HepG2 (cell line): ENCODE measurements at regions not wholly inside any gene's neighbourhood (a gene's known extent, or its start where the extent isn't known, plus 50 kb on each side); places are given as distances from the start of the nearest gene placed in this dataset.

Experiments used
- ATAD3A ChIP-seq: sonication (generic); formaldehyde crosslinking; IDR thresholded peaks from 2 replicates; pipeline ENCODE4 v1.4.0; 2020; ENCODE audit warnings: missing genetic modification reagents
- CC2D1A ChIP-seq: sonication (generic); formaldehyde crosslinking; IDR thresholded peaks from 2 replicates; pipeline ENCODE4 v1.8.1; 2023; ENCODE audit warnings: mild to moderate bottlenecking, missing genetic modification reagents
- CCDC6 ChIP-seq: sonication (generic); formaldehyde crosslinking; IDR thresholded peaks from 2 replicates; pipeline ENCODE4 v1.8.1; 2022; ENCODE audit warnings: mild to moderate bottlenecking, missing genetic modification reagents, moderate library complexity
- CENPT ChIP-seq: sonication (generic); formaldehyde crosslinking; IDR thresholded peaks from 2 replicates; pipeline ENCODE4 v1.8.0; 2022; ENCODE audit warnings: low read depth, mild to moderate bottlenecking, moderate library complexity, missing genetic modification reagents
- DNMT3B ChIP-seq: conservative IDR thresholded peaks from 2 replicates; pipeline ENCODE4 v1.6.1; 2016; ENCODE audit warnings: missing biosample characterization, control low read depth
- ELF4 ChIP-seq: sonication (generic); formaldehyde crosslinking; IDR thresholded peaks from 2 replicates; pipeline ENCODE4 v1.5.0; 2020; ENCODE audit warnings: missing genetic modification reagents, mild to moderate bottlenecking, moderate library complexity, borderline replicate concordance
- IKZF1 ChIP-seq: fragments of 450-650 bp; IDR thresholded peaks from 2 replicates; pipeline ENCODE4 v1.7.1; 2016
- KDM2A ChIP-seq: sonication (generic); formaldehyde crosslinking; IDR thresholded peaks from 2 replicates; pipeline ENCODE4 v1.4.0; 2020; ENCODE audit warnings: low read depth, missing genetic modification reagents, borderline replicate concordance
- MAZ ChIP-seq, 2 experiments: sonication (generic) in 1 of 2; formaldehyde crosslinking in 1 of 2; IDR thresholded peaks; 2 replicates each; pipeline versions ENCODE4 v1.5.0 to v1.6.1; 2012 to 2020; ENCODE audit warnings: low read depth in 2 of 2, mild to moderate bottlenecking in 2 of 2, borderline replicate concordance in 1 of 2, improper control_type of control experiment in 1 of 2, low read length in 1 of 2, missing genetic modification reagents in 1 of 2, moderate library complexity in 1 of 2
- MED1 ChIP-seq: sonication (generic); formaldehyde crosslinking; IDR thresholded peaks from 2 replicates; pipeline ENCODE4 v1.4.0; 2020; ENCODE audit warnings: missing genetic modification reagents
- NFE2L2 ChIP-seq: fragments of 150-350 bp; IDR thresholded peaks from 2 replicates; pipeline ENCODE4 v1.6.1; 2014; ENCODE audit warnings: low read length
- NFKB2 ChIP-seq: sonication (generic); formaldehyde crosslinking; IDR thresholded peaks from 2 replicates; pipeline ENCODE4 v1.4.0; 2020; ENCODE audit warnings: missing genetic modification reagents, borderline replicate concordance
- NR2C2 ChIP-seq: sonication (generic); formaldehyde crosslinking; IDR thresholded peaks from 2 replicates; pipeline ENCODE4 v1.4.0; 2020; ENCODE audit warnings: missing genetic modification reagents, mild to moderate bottlenecking, moderate library complexity, borderline replicate concordance
- RAD21 ChIP-seq: fragments of 450-650 bp; formaldehyde crosslinking; IDR thresholded peaks from 2 replicates; pipeline ENCODE4 v1.5.0; 2020; ENCODE audit warnings: mild to moderate bottlenecking
- SETDB1 ChIP-seq: sonication (generic); formaldehyde crosslinking; IDR thresholded peaks from 2 replicates; pipeline ENCODE4 v1.5.1; 2020; ENCODE audit warnings: missing genetic modification reagents, mild to moderate bottlenecking, borderline replicate concordance
- STAG1 ChIP-seq: sonication (generic); formaldehyde crosslinking; IDR thresholded peaks from 2 replicates; pipeline ENCODE4 v1.4.0; 2020; ENCODE audit warnings: missing genetic modification reagents
- ZFX ChIP-seq: sonication (generic); formaldehyde crosslinking; IDR thresholded peaks from 2 replicates; pipeline ENCODE4 v1.4.0; 2020; ENCODE audit warnings: mild to moderate bottlenecking, low read depth, missing genetic modification reagents, moderate library complexity
- ZFY ChIP-seq: sonication (generic); formaldehyde crosslinking; IDR thresholded peaks from 2 replicates; pipeline ENCODE4 v1.4.0; 2020; ENCODE audit warnings: missing genetic modification reagents
- ZKSCAN1 ChIP-seq: fragments of 150-350 bp; IDR thresholded peaks from 2 replicates; pipeline ENCODE4 v1.6.1; 2014; ENCODE audit warnings: low read length
- ZMYM3 ChIP-seq: sonication (generic); formaldehyde crosslinking; IDR thresholded peaks from 2 replicates; pipeline ENCODE4 v1.5.1; 2020; ENCODE audit warnings: mild to moderate bottlenecking, missing genetic modification reagents
- ZNF124 ChIP-seq: sonication (generic); formaldehyde crosslinking; IDR thresholded peaks from 2 replicates; pipeline ENCODE4 v1.4.0; 2020; ENCODE audit warnings: missing genetic modification reagents
- ZNF3 ChIP-seq: IDR thresholded peaks from 2 replicates; pipeline ENCODE4 v1.7.0; 2017; ENCODE audit warnings: inconsistent platforms
- ZNF331 ChIP-seq: sonication (generic); formaldehyde crosslinking; IDR thresholded peaks from 2 replicates; pipeline ENCODE4 v1.4.0; 2020; ENCODE audit warnings: missing genetic modification reagents
- ZNF501 ChIP-seq: sonication (generic); formaldehyde crosslinking; IDR thresholded peaks from 2 replicates; pipeline ENCODE4 v1.5.1; 2020; ENCODE audit warnings: mild to moderate bottlenecking, moderate library complexity, missing genetic modification reagents
- ZNF878 ChIP-seq: sonication (generic); formaldehyde crosslinking; IDR thresholded peaks from 2 replicates; pipeline ENCODE4 v1.8.1; 2023; ENCODE audit warnings: mild to moderate bottlenecking, missing genetic modification reagents, moderate library complexity
- TF ChIP-seq, protein P1 (sequence below): IDR thresholded peaks from 2 replicates; pipeline ENCODE4 v1.6.1; 2016; ENCODE audit warnings: missing genetic modification reagents, missing compliant biosample characterization
- TF ChIP-seq, protein P2 (sequence below): sonication (generic); formaldehyde crosslinking; conservative IDR thresholded peaks from 2 replicates; pipeline ENCODE4 v1.5.0; 2020; ENCODE audit warnings: missing genetic modification reagents
- TF ChIP-seq, protein P3 (sequence below): sonication (generic); formaldehyde crosslinking; IDR thresholded peaks from 2 replicates; pipeline ENCODE4 v1.4.0; 2020; ENCODE audit warnings: missing genetic modification reagents
- TF ChIP-seq, protein P4 (sequence below): IDR thresholded peaks from 2 replicates; pipeline ENCODE4 v1.6.1; 2018; ENCODE audit warnings: missing genetic modification reagents

DNA sequence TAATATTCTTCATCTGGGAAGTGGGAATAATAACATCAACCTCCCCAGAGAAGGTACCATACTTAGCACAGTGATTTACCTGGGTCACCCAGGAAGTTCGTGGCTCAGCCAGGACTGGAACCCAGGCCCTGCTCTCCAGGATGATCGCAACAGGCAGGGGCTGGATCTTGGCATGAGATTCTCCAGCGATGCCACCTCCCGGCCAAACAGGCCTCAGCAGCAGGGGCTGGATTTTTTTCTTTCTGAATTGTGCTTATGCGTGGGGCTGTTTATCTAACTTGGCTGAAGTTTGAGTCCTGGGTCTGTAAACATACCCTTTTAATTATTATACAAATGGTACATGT is 129.5 kb upstream of the PTPN1 start (continued):
- TF ChIP-seq ZNF3 (0 out of 2 replicates have a peak, but pooled peaks have one; percentile 37), KDM2A (CRISPR knock-in tag) (peak; percentile 55; the same call in 1 of the 2 replicates), ZFX (CRISPR knock-in tag) (peak; percentile 52), ELF4 (CRISPR knock-in tag) (no peak), STAG1 (CRISPR knock-in tag) (peak; percentile 83), ATAD3A (CRISPR knock-in tag) (no peak), NR2C2 (CRISPR knock-in tag) (no peak), CCDC6 (CRISPR knock-in tag) (no peak), NFKB2 (CRISPR knock-in tag) (no peak), ZKSCAN1 (no peak), IKZF1 (no peak), ZNF878 (CRISPR knock-in tag) (no peak), ZNF124 (no peak), RAD21 (CRISPR knock-in tag) (peak; percentile 94), CENPT (CRISPR knock-in tag) (no peak), NFE2L2 (no peak), DNMT3B (CRISPR knock-in tag) (0 out of 2 replicates have a peak, but pooled peaks have one; percentile 56), ZFY (CRISPR knock-in tag) (peak; percentile 31; the same call in 1 of the 2 replicates), ZNF501 (peak; percentile 5; the same call in 1 of the 2 replicates), MAZ (IDR thresholded peaks at IDR 0.05; ENCODE audit: borderline replicate concordance, low read depth, low read length) (peak; percentile 35; the same call in 1 of the 2 replicates), MAZ (CRISPR knock-in tag; IDR thresholded peaks at IDR 0.05; ENCODE audit: low read depth) (0 out of 2 replicates have a peak, but pooled peaks have one; percentile 42), CC2D1A (CRISPR knock-in tag) (no peak), ZMYM3 (CRISPR knock-in tag) (peak; percentile 82; the same call in 1 of the 2 replicates), ZNF331 (CRISPR knock-in tag) (0 out of 2 replicates have a peak, but pooled peaks have one; percentile 32), MED1 (peak; percentile 52; the same call in 1 of the 2 replicates), SETDB1 (no peak)
- TF ChIP-seq, protein P1, sequence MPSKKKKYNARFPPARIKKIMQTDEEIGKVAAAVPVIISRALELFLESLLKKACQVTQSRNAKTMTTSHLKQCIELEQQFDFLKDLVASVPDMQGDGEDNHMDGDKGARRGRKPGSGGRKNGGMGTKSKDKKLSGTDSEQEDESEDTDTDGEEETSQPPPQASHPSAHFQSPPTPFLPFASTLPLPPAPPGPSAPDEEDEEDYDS (CRISPR knock-in tag), result 0 out of 2 replicates have a peak, but pooled peaks have one; percentile 14
- TF ChIP-seq, protein P2, sequence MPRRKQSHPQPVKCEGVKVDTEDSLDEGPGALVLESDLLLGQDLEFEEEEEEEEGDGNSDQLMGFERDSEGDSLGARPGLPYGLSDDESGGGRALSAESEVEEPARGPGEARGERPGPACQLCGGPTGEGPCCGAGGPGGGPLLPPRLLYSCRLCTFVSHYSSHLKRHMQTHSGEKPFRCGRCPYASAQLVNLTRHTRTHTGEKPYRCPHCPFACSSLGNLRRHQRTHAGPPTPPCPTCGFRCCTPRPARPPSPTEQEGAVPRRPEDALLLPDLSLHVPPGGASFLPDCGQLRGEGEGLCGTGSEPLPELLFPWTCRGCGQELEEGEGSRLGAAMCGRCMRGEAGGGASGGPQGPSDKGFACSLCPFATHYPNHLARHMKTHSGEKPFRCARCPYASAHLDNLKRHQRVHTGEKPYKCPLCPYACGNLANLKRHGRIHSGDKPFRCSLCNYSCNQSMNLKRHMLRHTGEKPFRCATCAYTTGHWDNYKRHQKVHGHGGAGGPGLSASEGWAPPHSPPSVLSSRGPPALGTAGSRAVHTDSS (CRISPR knock-in tag), result no peak
- TF ChIP-seq, protein P3, sequence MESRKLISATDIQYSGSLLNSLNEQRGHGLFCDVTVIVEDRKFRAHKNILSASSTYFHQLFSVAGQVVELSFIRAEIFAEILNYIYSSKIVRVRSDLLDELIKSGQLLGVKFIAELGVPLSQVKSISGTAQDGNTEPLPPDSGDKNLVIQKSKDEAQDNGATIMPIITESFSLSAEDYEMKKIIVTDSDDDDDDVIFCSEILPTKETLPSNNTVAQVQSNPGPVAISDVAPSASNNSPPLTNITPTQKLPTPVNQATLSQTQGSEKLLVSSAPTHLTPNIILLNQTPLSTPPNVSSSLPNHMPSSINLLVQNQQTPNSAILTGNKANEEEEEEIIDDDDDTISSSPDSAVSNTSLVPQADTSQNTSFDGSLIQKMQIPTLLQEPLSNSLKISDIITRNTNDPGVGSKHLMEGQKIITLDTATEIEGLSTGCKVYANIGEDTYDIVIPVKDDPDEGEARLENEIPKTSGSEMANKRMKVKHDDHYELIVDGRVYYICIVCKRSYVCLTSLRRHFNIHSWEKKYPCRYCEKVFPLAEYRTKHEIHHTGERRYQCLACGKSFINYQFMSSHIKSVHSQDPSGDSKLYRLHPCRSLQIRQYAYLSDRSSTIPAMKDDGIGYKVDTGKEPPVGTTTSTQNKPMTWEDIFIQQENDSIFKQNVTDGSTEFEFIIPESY (CRISPR knock-in tag), result 0 out of 2 replicates have a peak, but pooled peaks have one; percentile 49
- TF ChIP-seq, protein P4, sequence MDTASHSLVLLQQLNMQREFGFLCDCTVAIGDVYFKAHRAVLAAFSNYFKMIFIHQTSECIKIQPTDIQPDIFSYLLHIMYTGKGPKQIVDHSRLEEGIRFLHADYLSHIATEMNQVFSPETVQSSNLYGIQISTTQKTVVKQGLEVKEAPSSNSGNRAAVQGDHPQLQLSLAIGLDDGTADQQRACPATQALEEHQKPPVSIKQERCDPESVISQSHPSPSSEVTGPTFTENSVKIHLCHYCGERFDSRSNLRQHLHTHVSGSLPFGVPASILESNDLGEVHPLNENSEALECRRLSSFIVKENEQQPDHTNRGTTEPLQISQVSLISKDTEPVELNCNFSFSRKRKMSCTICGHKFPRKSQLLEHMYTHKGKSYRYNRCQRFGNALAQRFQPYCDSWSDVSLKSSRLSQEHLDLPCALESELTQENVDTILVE (CRISPR knock-in tag), result no peak
